AG04450 (cell line): ENCODE measurements at regions not wholly inside any gene's neighbourhood (a gene's known extent, or its start where the extent isn't known, plus 50 kb on each side); places are given as distances from the start of the nearest gene placed in this dataset.

Experiments
- CTCF ChIA-PET: fragments of 300-600, 350-600 bp; formaldehyde crosslinking; extraction: SDS; loops from one replicate; lab custom pipeline; 2022; ENCODE audit warnings: antibody characterized with exemption, inconsistent platforms; lab: Charles Lee
- POLR2A ChIA-PET: fragments of 350-600 bp; formaldehyde crosslinking; extraction: SDS; loops from one replicate; lab custom pipeline; 2021; ENCODE audit warnings: antibody characterized with exemption, inconsistent platforms; lab: Yijun Ruan, JAX
- DNase-seq: peaks from one replicate; pipeline ENCODE4 v3.0.0-alpha.2; 2011; ENCODE audit warnings: low read depth, low spot score
- H3K27ac ChIP-seq: one replicate; pipeline ENCODE4 v1.5.1; 2012; ENCODE audit warnings: low read depth, low read length, control low read depth
- H3K27me3 ChIP-seq: one replicate; pipeline ENCODE4 v1.6.0; 2012; ENCODE audit warnings: low read length; ENCODE audit not compliant: control insufficient read depth, insufficient read depth
- H3K4me3 ChIP-seq: 2 replicates; pipeline ENCODE4 v1.5.1; 2011; ENCODE audit warnings: mild to moderate bottlenecking, low read depth, low read length, control low read depth
- H3K9me3 ChIP-seq: 2 replicates; pipeline ENCODE4 v1.5.1; 2012; ENCODE audit warnings: low read length; ENCODE audit not compliant: control insufficient read depth, insufficient read depth
- TF ChIP-seq, protein P1 (sequence below): IDR thresholded peaks from 2 replicates; pipeline ENCODE4 v1.5.1; 2011; ENCODE audit warnings: low read depth, low read length, control low read depth, inconsistent platforms

DNA sequence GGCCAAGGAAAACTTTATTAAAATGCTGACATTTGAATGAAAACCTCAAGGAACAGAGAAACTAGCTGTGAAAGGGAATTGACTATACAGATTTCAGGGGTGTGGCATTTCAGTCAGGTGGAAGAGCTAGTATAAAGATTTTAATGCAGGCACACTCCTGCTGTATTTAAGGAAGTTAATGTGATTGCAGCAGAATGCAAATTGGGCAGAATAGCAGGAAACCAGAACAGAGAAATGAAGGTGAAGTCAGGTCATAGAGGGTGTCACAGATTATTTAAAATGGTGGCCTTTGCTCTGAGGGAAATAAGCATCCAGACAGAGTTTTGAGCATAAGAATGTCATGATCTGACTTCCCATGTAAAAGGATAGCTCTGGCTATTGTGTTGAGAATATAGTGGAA lies 898.1 kb upstream of the WWC1 start:
- DNase-seq: no peak
- POLR2A ChIA-PET: no interaction called here
- Histone ChIP-seq H3K4me3 (no peak overlapping the region), H3K27ac (no peak overlapping the region), H3K9me3 (no peaks in the 10 kb centered on the region), H3K27me3 (no peaks in the 10 kb centered on the region)
- TF ChIP-seq, protein P1, sequence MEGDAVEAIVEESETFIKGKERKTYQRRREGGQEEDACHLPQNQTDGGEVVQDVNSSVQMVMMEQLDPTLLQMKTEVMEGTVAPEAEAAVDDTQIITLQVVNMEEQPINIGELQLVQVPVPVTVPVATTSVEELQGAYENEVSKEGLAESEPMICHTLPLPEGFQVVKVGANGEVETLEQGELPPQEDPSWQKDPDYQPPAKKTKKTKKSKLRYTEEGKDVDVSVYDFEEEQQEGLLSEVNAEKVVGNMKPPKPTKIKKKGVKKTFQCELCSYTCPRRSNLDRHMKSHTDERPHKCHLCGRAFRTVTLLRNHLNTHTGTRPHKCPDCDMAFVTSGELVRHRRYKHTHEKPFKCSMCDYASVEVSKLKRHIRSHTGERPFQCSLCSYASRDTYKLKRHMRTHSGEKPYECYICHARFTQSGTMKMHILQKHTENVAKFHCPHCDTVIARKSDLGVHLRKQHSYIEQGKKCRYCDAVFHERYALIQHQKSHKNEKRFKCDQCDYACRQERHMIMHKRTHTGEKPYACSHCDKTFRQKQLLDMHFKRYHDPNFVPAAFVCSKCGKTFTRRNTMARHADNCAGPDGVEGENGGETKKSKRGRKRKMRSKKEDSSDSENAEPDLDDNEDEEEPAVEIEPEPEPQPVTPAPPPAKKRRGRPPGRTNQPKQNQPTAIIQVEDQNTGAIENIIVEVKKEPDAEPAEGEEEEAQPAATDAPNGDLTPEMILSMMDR: no peak
- CTCF ChIA-PET: no interaction called here

DNA sequence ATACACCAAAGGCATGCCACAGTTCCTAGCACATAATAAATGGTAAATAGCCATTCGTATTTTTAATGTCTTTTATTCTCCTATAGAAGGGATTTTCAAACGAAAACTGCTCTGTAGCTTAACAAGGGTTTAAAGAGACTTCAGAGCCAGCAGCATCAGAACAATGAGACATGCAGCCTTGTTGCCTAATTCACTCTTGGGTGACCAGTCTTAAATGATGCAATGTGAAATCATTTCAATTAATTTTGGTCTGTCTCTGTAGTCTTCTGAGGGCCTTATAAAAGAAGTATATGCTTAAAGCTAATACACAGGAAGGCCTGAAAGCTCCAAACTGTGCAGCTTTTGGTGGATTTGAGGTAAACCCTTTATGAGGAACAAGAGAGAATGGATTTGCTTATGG lies 888.8 kb upstream of the WWC1 start:
- TF ChIP-seq, protein P1: no peak
- no peaks in the 10 kb centered on the region for H3K9me3 ChIP-seq
- no peaks in the 10 kb centered on the region for H3K27me3 ChIP-seq
- H3K27ac ChIP-seq: no peak overlapping the region
- ChIA-PET CTCF (no interaction called here), POLR2A (no interaction called here)
- no peak for DNase-seq
- H3K4me3 ChIP-seq: no peak overlapping the region

DNA sequence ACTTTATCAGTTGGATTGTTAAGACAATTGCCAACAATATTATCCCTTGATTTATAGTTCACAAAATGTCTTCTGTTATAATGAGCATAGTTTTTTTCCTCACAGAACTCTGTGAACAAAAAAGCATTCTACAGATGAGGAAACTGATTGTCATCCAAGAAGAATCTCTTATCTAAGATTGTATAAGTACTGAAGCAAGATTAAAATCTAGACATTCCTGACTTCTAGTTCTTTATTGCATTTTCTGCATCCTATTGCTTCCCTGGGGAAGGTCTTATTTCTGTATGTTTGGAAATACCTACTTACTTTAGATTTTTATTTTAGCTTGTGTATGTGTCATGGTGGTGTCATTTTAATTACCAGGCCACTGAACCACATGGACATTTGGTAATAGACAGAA lies 884.9 kb upstream of the WWC1 start:
- DNase-seq: no peak
- ChIA-PET POLR2A (no interaction called here), CTCF (no interaction called here)
- Histone ChIP-seq H3K27me3 (no peaks in the 10 kb centered on the region), H3K4me3 (no peak overlapping the region), H3K9me3 (no peaks in the 10 kb centered on the region), H3K27ac (no peak overlapping the region)
- TF ChIP-seq, protein P1: no peak

GRCh38 chr5:167412556-167412955 lies 878.9 kb upstream of the WWC1 start:
- DNase-seq: no peak
- no peaks in the 10 kb centered on the region for H3K27me3 ChIP-seq
- H3K27ac ChIP-seq: no peak overlapping the region
- no peak overlapping the region for H3K4me3 ChIP-seq
- POLR2A ChIA-PET: no interaction called here
- TF ChIP-seq, protein P1: no peak
- CTCF ChIA-PET: no interaction called here
- H3K9me3 ChIP-seq: no peaks in the 10 kb centered on the region

GRCh38 chr5:167413506-167413905 lies 877.9 kb upstream of the WWC1 start:
- DNase-seq: no peak
- TF ChIP-seq, protein P1: no peak
- Histone ChIP-seq H3K27me3 (no peaks in the 10 kb centered on the region), H3K4me3 (no peak overlapping the region), H3K9me3 (no peaks in the 10 kb centered on the region), H3K27ac (no peak overlapping the region)
- POLR2A ChIA-PET: no interaction called here
- CTCF ChIA-PET: no interaction called here
